NK-92 treated with Interleukin-12 subunit alpha and Interleukin-12 subunit beta, amount 100 ng/mL, for 24 hours (cell line): ENCODE measurements at regions not wholly inside any gene's neighbourhood (a gene's known extent, or its start where the extent isn't known, plus 50 kb on each side); places are given as distances from the start of the nearest gene placed in this dataset.

Experiments used
- DNase-seq: peaks from one replicate; lab custom pipeline; 2025; lab: John Stamatoyannopoulos, UW

GRCh38 chr1:98382986-98383740 lies 278.4 kb upstream of the SNX7 start:
- DNase-seq, result no peak

GRCh38 chr1:98382586-98382985 lies 278.9 kb upstream of the SNX7 start:
- DNase-seq, result no peak

- DNase-seq, result no peak
Observed at GRCh38 chr1:98374098-98374497, 287.4 kb upstream of the SNX7 start.

- DNase-seq, result no peak
Observed at GRCh38 chr1:98373056-98373455, 288.5 kb upstream of the SNX7 start.

- DNase-seq, result no peak
Observed at GRCh38 chr1:98371764-98372163, 289.8 kb upstream of the SNX7 start.

- DNase-seq, result no peak
Observed at GRCh38 chr1:98369463-98369862, 292.1 kb upstream of the SNX7 start.

GRCh38 chr1:98368995-98369394 lies 292.5 kb upstream of the SNX7 start:
- no peak for DNase-seq

GRCh38 chr1:98367426-98367825 lies 294.1 kb upstream of the SNX7 start:
- DNase-seq, result no peak

- DNase-seq, result no peak
Observed at GRCh38 chr1:98366343-98366742, 295.2 kb upstream of the SNX7 start.

- no peak for DNase-seq
Observed at GRCh38 chr1:98364544-98364943, 297.0 kb upstream of the SNX7 start.

GRCh38 chr1:98360864-98361263 lies 300.7 kb upstream of the SNX7 start:
- no peak for DNase-seq

- no peak for DNase-seq
Observed at GRCh38 chr1:98355656-98356383, 305.7 kb upstream of the SNX7 start.

GRCh38 chr1:98352378-98352777 lies 309.1 kb upstream of the SNX7 start:
- no peak for DNase-seq

- no peak for DNase-seq
Observed at GRCh38 chr1:98351561-98351960, 310.0 kb upstream of the SNX7 start.

- DNase-seq, result no peak
Observed at GRCh38 chr1:98345417-98345816, 316.1 kb upstream of the SNX7 start.

GRCh38 chr1:98344731-98345130 lies 316.8 kb upstream of the SNX7 start:
- no peak for DNase-seq

- DNase-seq, result no peak
Observed at GRCh38 chr1:98342566-98342965, 319.0 kb upstream of the SNX7 start.

GRCh38 chr1:98340511-98340910 lies 321.0 kb upstream of the SNX7 start:
- no peak for DNase-seq

GRCh38 chr1:98336472-98337083 lies 324.9 kb upstream of the SNX7 start:
- DNase-seq, result no peak

GRCh38 chr1:98333936-98334335 lies 327.6 kb upstream of the SNX7 start:
- no peak for DNase-seq

- no peak for DNase-seq
Observed at GRCh38 chr1:98333406-98333805, 328.1 kb upstream of the SNX7 start.

GRCh38 chr1:98331718-98332311 lies 329.7 kb upstream of the SNX7 start:
- no peak for DNase-seq

- DNase-seq, result no peak
Observed at GRCh38 chr1:98331243-98331642, 330.3 kb upstream of the SNX7 start.
